Breast epithelium (tissue), 4 donors: ENCODE measurements at regions not wholly inside any gene's neighbourhood (a gene's known extent, or its start where the extent isn't known, plus 50 kb on each side); places are given as distances from the start of the nearest gene placed in this dataset.

Experiments used
- DNase-seq, 2 donors: peaks; one replicate each; pipeline ENCODE4 v3.0.0-alpha.2; 2019; ENCODE audit warnings: low spot score in 2 of 2
- H3K27ac ChIP-seq, 2 donors: fragments of 200-600 bp; sonication (generic) in 1 of 2; one replicate each; pipeline ENCODE4 v1.5.1; 2016 to 2019; ENCODE audit warnings: mild to moderate bottlenecking in 1 of 2
- H3K27me3 ChIP-seq, 2 donors: fragments of 200-600 bp; sonication (generic) in 1 of 2; one replicate each; pipeline versions ENCODE4 v1.5.1 to v1.6.0; 2017 to 2019; ENCODE audit warnings: control low read depth in 1 of 2, mild to moderate bottlenecking in 1 of 2
- H3K36me3 ChIP-seq: fragments of 200-600 bp; one replicate; pipeline ENCODE4 v1.5.1; 2019
- H3K4me1 ChIP-seq, 2 donors: fragments of 200-600 bp; sonication (generic); one replicate each; pipeline ENCODE4 v1.5.1; 2016 to 2019; ENCODE audit warnings: control low read depth in 1 of 2
- H3K4me3 ChIP-seq, 3 donors: fragments of 200-600 bp; sonication (generic); 1 replicate in 2 of 3; 2 replicates in 1 of 3; pipeline ENCODE4 v1.5.1; 2016 to 2019; ENCODE audit warnings: mild to moderate bottlenecking in 3 of 3, moderate library complexity in 2 of 3
- H3K9me3 ChIP-seq, 2 donors: fragments of 200-600 bp; sonication (generic) in 1 of 2; one replicate each; pipeline ENCODE4 v1.5.1; 2016 to 2019; ENCODE audit warnings: control low read depth in 1 of 2
- POLR2A ChIP-seq: fragments of 450-650 bp; IDR thresholded peaks from one replicate; pipeline ENCODE4 v1.6.1; 2016; ENCODE audit warnings: antibody characterized with exemption, mild to moderate bottlenecking, moderate library complexity
- POLR2AphosphoS5 ChIP-seq, 3 donors: sonication (generic); formaldehyde crosslinking; IDR thresholded peaks; one replicate each; pipeline ENCODE4 v1.6.1; 2017; ENCODE audit warnings: antibody characterized with exemption in 3 of 3
- intact Hi-C: fragments of 100-400 bp; cut with DNase I; formaldehyde crosslinking; loops from one replicate; pipeline ENCODE4 v1.15.1; 2023; ENCODE audit warnings: low total_unique reads
- TF ChIP-seq, protein P1 (sequence below), 3 donors: fragments of 450-650 bp; IDR thresholded peaks; one replicate each; pipeline ENCODE4 v1.5.1; 2016 to 2017; ENCODE audit warnings: antibody characterized with exemption in 3 of 3, mild to moderate bottlenecking in 3 of 3, moderate library complexity in 3 of 3

DNA sequence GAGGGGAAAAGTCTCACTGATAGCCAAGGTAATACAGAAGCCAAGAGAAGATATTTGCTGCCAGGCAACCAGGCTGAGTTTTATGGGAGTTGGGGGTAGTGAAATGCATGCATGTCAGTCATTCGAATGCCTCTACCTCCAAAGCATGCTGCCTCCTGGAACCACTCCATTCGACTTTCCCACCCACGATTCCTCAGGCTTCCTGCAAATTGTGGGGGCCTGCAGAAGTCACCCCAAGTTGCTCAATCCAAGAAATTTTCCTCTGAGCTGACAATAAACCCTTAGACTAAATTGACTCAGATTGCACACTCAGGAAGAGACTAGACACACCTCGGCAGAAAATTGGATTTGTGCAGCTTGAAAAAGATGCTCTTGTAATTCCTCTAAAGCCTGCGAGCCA is 73.6 kb upstream of the GRK3 start:
- H3K27ac ChIP-seq = no peak overlapping the region
- H3K4me3 ChIP-seq = no peak overlapping the region
- TF ChIP-seq POLR2A (no peak), POLR2AphosphoS5 (IDR thresholded peaks at IDR 0.05) (no peak)
- TF ChIP-seq, protein P1, sequence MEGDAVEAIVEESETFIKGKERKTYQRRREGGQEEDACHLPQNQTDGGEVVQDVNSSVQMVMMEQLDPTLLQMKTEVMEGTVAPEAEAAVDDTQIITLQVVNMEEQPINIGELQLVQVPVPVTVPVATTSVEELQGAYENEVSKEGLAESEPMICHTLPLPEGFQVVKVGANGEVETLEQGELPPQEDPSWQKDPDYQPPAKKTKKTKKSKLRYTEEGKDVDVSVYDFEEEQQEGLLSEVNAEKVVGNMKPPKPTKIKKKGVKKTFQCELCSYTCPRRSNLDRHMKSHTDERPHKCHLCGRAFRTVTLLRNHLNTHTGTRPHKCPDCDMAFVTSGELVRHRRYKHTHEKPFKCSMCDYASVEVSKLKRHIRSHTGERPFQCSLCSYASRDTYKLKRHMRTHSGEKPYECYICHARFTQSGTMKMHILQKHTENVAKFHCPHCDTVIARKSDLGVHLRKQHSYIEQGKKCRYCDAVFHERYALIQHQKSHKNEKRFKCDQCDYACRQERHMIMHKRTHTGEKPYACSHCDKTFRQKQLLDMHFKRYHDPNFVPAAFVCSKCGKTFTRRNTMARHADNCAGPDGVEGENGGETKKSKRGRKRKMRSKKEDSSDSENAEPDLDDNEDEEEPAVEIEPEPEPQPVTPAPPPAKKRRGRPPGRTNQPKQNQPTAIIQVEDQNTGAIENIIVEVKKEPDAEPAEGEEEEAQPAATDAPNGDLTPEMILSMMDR (IDR thresholded peaks at IDR 0.05) = no peak
- no peaks in the 10 kb centered on the region for H3K9me3 ChIP-seq
- H3K4me1 ChIP-seq = no peaks in the 10 kb centered on the region
- no peaks in the 10 kb centered on the region for H3K36me3 ChIP-seq
- intact Hi-C loops = no loop called here
- no peak for DNase-seq
- H3K27me3 ChIP-seq = no peaks in the 10 kb centered on the region

DNA sequence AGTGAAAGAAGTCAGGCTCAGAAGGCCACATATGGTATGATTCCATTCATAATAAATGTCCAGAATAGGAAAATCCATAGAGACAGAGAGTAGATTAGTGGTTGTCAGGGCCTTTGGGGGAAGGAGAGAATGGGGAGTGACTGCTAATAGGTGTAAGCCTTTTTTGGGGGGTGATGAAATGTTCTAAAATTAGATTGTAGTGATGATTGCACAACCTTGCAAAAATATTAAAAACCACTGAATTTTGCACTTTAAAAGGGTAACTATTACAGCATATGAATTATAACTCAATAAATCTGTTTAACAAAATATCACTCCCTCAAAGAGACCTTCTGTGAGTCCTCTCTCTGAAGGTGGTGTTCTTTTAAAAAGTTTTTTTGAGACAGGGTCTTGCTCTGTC is 72.3 kb upstream of the GRK3 start:
- no peak for TF ChIP-seq POLR2AphosphoS5 (IDR thresholded peaks at IDR 0.05)
- TF ChIP-seq, protein P1 (IDR thresholded peaks at IDR 0.05) = no peak
- no peak for TF ChIP-seq POLR2A
- no peaks in the 10 kb centered on the region for H3K27me3 ChIP-seq

DNA sequence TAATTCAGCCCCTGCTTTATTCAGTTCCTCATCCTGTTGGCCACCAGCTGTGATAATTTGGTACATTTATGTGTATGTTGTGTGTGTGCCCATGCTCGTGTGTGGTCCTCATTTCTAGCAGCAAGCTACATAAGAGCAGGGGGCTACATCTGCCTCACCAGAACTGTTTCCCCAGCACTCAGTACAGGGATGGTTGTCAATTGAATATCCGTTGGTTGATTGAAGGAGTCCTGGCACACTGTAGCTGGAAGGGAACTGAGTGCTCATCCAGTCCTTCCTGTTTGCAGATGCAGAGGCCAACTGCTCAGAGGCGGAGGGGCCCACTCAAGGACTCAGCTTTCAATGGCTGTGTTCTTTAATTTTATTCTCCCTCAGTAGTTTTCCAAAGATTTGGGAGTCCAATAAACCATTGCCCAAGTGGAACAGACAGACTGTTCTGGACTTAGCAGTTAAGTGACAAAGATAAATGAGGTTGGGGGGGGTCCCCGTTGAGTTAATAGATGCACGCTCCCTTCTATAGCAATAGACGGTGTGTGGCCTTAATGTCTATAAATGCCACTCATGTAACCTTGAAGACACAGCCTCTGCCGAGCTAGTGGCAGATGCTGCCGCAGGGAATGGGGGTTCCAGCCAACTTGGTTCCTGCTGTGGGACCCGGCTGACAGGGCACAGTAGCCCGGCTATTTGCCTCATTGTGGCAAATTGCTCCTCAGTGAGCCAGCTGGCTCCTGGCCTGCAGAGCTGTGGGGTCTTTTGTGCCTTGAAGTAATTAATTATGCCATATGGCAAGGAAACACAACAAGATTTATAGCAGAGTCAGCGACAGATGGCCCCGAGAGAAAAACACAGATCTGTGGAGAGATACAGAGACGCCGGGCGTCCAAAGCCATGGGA is 71.4 kb upstream of the GRK3 start:
- intact Hi-C loops = no loop called here
- Histone ChIP-seq H3K27me3 (no peaks in the 10 kb centered on the region), H3K4me1 (no peaks in the 10 kb centered on the region), H3K36me3 (no peaks in the 10 kb centered on the region), H3K9me3 (no peaks in the 10 kb centered on the region), H3K4me3 (no peak overlapping the region), H3K27ac (no peak overlapping the region)
- TF ChIP-seq POLR2AphosphoS5 (IDR thresholded peaks at IDR 0.05) = no peak
- DNase-seq = no peak

More for the DNA sequence above, 72.3 kb upstream of the GRK3 start:
- intact Hi-C loops = no loop called here
- H3K36me3 ChIP-seq = no peaks in the 10 kb centered on the region
- H3K4me1 ChIP-seq = no peaks in the 10 kb centered on the region
- no peak for DNase-seq
- no peak overlapping the region for H3K27ac ChIP-seq
- H3K4me3 ChIP-seq = no peak overlapping the region
- no peaks in the 10 kb centered on the region for H3K9me3 ChIP-seq

DNA sequence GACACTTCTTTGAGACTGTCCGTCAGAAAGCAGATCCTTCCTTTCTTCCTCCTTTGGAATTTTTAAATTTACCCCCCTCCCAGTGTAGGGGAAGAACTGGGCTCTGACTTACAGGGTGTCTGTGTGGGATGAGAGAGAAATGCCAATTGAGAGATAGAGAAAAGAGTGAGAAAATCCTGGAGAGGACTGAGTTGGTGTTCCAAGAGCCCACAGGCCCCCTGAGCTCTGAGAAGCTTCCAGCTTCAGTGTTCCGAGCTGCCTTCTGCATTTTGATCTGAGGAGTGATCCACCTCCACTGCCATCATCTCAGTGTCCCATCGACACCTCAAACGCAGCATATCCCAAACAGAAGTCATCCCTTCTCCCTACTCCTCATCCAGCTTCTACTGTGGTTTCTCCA is 70.7 kb upstream of the GRK3 start:
- intact Hi-C loops = no loop called here
- TF ChIP-seq POLR2AphosphoS5 (IDR thresholded peaks at IDR 0.05) = no peak
- TF ChIP-seq POLR2A = no peak
- TF ChIP-seq, protein P1 (IDR thresholded peaks at IDR 0.05) = no peak

DNA sequence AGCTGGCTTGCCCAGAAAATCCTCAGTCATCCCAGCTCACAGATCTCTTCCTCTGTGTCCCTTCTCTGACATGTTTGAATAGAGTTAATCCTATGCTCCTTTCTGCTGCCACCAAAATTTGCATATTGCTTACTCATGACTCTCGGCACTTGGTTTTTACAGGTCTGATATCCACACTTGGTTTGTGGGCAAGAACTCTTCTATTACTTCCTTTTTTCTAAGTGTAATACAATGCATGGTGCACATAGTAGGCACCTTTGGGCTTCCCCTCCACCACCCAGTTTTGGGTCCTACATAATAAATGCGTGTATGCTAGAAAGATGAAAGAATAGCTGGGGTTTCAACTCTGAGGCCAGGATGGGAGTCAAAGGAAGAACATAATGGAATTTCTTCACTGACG is 69.7 kb upstream of the GRK3 start:
- Histone ChIP-seq H3K27ac (no peak overlapping the region), H3K36me3 (no peaks in the 10 kb centered on the region), H3K9me3 (no peaks in the 10 kb centered on the region), H3K27me3 (no peaks in the 10 kb centered on the region), H3K4me3 (no peak overlapping the region), H3K4me1 (no peaks in the 10 kb centered on the region)
- intact Hi-C loops = no loop called here
- no peak for DNase-seq
- no peak for TF ChIP-seq POLR2A
- TF ChIP-seq, protein P1 (IDR thresholded peaks at IDR 0.05) = no peak
- TF ChIP-seq POLR2AphosphoS5 (IDR thresholded peaks at IDR 0.05) = no peak

More for the DNA sequence above, 70.7 kb upstream of the GRK3 start:
- no peak overlapping the region for H3K27ac ChIP-seq
- H3K27me3 ChIP-seq = no peaks in the 10 kb centered on the region
- no peaks in the 10 kb centered on the region for H3K36me3 ChIP-seq
- no peaks in the 10 kb centered on the region for H3K9me3 ChIP-seq
- no peak for DNase-seq
- H3K4me3 ChIP-seq = no peak overlapping the region
- H3K4me1 ChIP-seq = no peaks in the 10 kb centered on the region
